ENCODE measurements at regions not wholly inside any gene's neighbourhood (a gene's known extent, or its start where the extent isn't known, plus 50 kb on each side); places are given as distances from the start of the nearest gene placed in this dataset.

DNA sequence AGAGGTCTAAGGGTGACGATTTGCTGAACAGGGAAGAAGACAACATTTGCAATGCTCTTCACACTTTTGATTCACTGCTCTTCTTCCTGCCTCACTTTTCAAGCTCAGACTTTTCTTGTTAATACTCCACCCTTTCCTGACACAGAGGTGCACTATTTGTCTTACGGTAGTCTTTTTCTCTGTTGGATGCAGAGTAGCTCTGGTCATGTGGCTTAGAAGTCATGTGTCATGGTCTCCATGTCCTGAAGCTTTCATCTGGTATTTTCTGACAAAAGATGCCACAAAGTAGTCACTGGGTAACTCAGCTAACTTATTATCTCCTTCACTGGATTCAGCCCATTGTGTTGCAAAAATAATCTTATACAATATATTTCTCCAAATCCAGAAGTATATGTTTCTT lies 149.1 kb downstream of the TFEC start:
- H3K18ac ChIP-seq (ENCODE audit: low read depth, low read length): no peak overlapping the region
- no peak overlapping the region for H3K56ac ChIP-seq (ENCODE audit: extremely low read depth, insufficient read depth, low read length)
- H3K36me3 ChIP-seq (ENCODE audit: control insufficient read depth, insufficient read depth, low read length): no peaks in the 10 kb centered on the region
- H2BK20ac ChIP-seq (ENCODE audit: low read depth, low read length): no peak overlapping the region
- WGBS, 2 experiments (ENCODE audit: extremely low coverage in 2 of 2, insufficient read length in 1 of 2): no CpG with 5 or more reads among the region's 2 CpGs
- CTCF ChIA-PET: no interaction called here
- no peak overlapping the region for H2BK120ac ChIP-seq (ENCODE audit: low read depth, low read length)
- H2AFZ ChIP-seq (replicated peaks; ENCODE audit: low read length, poor library complexity): no peak overlapping the region
- no TSS peak for BruUV-seq (replicated peaks)
- no peak overlapping the region for H2AK9ac ChIP-seq (replicated peaks; ENCODE audit: low read depth, low read length, poor library complexity)
- no peaks in the 10 kb centered on the region for H3K9me1 ChIP-seq (ENCODE audit: insufficient read depth, low read length)
- H3K79me1 ChIP-seq (ENCODE audit: low read depth in 1 of 2, low read length in 2 of 2): no peaks in the 10 kb centered on the region
- H4K8ac ChIP-seq (ENCODE audit: low read depth in 2 of 2, low read length in 2 of 2): no peak overlapping the region
- in situ Hi-C loops (cut with MboI; ENCODE audit: low sequenced_read_pairs) (no loop called here), intact Hi-C loops (cut with micrococcal nuclease) (no loop called here), dilution Hi-C loops (cut with HindIII; ENCODE audit: low sequenced_read_pairs, unreplicated experiment) (no loop called here)
- TF ChIP-seq RCOR1 (IDR thresholded peaks at IDR 0.05; ENCODE audit: insufficient replicate concordance, low read length): no peak
- no peak for TF ChIP-seq USF2 (IDR thresholded peaks at IDR 0.05; ENCODE audit: low read depth, low read length)
- TF ChIP-seq CTCF (conservative IDR thresholded peaks at IDR 0.05; ENCODE audit: low read depth, low read length): no peak
- no peak for TF ChIP-seq FOS (IDR thresholded peaks at IDR 0.05; ENCODE audit: low read depth, low read length)
- no peak for TF ChIP-seq RFX5 (IDR thresholded peaks at IDR 0.05; ENCODE audit: low read depth, low read length)
- no peak for TF ChIP-seq ELK1 (IDR thresholded peaks at IDR 0.05; ENCODE audit: borderline replicate concordance, low read depth, low read length)
- no peak overlapping the region for H3K4me2 ChIP-seq (ENCODE audit: low read depth, low read length)
- POLR2A ChIA-PET (ENCODE audit: unreplicated experiment): no interaction called here
- no peak overlapping the region for H4K5ac ChIP-seq (ENCODE audit: low read depth, low read length)
- H3K4ac ChIP-seq (ENCODE audit: low read depth, low read length): no peak overlapping the region
- ATAC-seq (ENCODE audit: low read depth) (no peak), DNase-seq (no peak)
- no peak overlapping the region for H3K23ac ChIP-seq (ENCODE audit: low read depth, low read length)
- H3K27ac ChIP-seq (ENCODE audit: insufficient read depth, low read length): no peak overlapping the region
- no peak overlapping the region for H3K4me3 ChIP-seq (ENCODE audit: insufficient read depth, low read depth, low read length)
- no peak overlapping the region for H3K14ac ChIP-seq (replicated peaks; ENCODE audit: low read depth, low read length)
- H3K27me3 ChIP-seq (ENCODE audit: control insufficient read depth, insufficient read depth, low read length): no peaks in the 10 kb centered on the region
- H3K4me1 ChIP-seq (ENCODE audit: control insufficient read depth, insufficient read depth, low read length): no peaks in the 10 kb centered on the region
- no peak overlapping the region for H4K91ac ChIP-seq (ENCODE audit: insufficient read depth, low read depth, low read length)
- H2BK15ac ChIP-seq (ENCODE audit: low read depth, low read length): no peak overlapping the region
- no peak overlapping the region for H3K9ac ChIP-seq (ENCODE audit: low read depth, low read length)
- no peaks in the 10 kb centered on the region for H4K20me1 ChIP-seq (ENCODE audit: insufficient read depth, low read length)
- no peak overlapping the region for H2AK5ac ChIP-seq (ENCODE audit: low read depth, low read length)
- no peaks in the 10 kb centered on the region for H3K9me3 ChIP-seq (ENCODE audit: control insufficient read depth, insufficient read depth, low read length)
- no peak overlapping the region for H2BK5ac ChIP-seq (ENCODE audit: low read depth, low read length, poor library complexity, severe bottlenecking)
